MM.1S (cell line): ENCODE measurements at regions not wholly inside any gene's neighbourhood (a gene's known extent, or its start where the extent isn't known, plus 50 kb on each side); places are given as distances from the start of the nearest gene placed in this dataset.

ENCODE experiments used
- EZH2 ChIP-seq: fragments of 300-600 bp; sonication (generic); optimal IDR thresholded peaks from 2 replicates; pipeline ENCODE3; 2017; ENCODE audit warnings: low read depth, mild to moderate bottlenecking, antibody characterized with exemption, low read length, mixed read lengths
- EZH2phosphoT487 ChIP-seq: fragments of 300-600 bp; sonication (generic); IDR thresholded peaks from 2 replicates; pipeline ENCODE4 v1.6.1; 2018; ENCODE audit warnings: antibody characterized with exemption, low read length
- TF ChIP-seq, protein P1 (sequence below): fragments of 300-600 bp; sonication (generic); IDR thresholded peaks from 2 replicates; pipeline ENCODE4 v1.5.1; 2016; ENCODE audit warnings: antibody characterized with exemption, low read length, mixed read lengths

DNA sequence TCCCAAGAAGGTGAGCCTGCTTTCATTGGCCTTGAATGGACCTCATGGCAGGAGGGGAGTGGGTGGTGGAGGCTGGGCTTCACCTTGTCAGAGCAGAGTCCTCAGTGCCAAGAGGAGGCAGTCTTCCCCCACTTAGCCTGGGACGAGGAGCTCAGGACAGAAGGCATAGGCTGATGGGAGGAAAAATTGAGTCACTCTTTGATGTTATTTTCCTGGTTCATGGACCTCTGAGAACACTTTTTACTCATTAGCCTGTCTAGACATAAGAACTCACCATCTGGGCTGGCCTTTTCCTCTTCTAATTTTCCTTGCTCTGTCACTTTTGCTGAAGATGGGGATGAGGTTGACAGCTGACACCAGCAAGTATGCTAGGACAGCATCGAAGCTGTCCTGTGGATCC, 225.7 kb upstream of the TNP1 start:
- TF ChIP-seq, protein P1, sequence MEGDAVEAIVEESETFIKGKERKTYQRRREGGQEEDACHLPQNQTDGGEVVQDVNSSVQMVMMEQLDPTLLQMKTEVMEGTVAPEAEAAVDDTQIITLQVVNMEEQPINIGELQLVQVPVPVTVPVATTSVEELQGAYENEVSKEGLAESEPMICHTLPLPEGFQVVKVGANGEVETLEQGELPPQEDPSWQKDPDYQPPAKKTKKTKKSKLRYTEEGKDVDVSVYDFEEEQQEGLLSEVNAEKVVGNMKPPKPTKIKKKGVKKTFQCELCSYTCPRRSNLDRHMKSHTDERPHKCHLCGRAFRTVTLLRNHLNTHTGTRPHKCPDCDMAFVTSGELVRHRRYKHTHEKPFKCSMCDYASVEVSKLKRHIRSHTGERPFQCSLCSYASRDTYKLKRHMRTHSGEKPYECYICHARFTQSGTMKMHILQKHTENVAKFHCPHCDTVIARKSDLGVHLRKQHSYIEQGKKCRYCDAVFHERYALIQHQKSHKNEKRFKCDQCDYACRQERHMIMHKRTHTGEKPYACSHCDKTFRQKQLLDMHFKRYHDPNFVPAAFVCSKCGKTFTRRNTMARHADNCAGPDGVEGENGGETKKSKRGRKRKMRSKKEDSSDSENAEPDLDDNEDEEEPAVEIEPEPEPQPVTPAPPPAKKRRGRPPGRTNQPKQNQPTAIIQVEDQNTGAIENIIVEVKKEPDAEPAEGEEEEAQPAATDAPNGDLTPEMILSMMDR, result no peak
- no peak for TF ChIP-seq EZH2phosphoT487
- TF ChIP-seq EZH2, result no peak
